DND-41 (cell line): ENCODE measurements at regions not wholly inside any gene's neighbourhood (a gene's known extent, or its start where the extent isn't known, plus 50 kb on each side); places are given as distances from the start of the nearest gene placed in this dataset.

Source experiments
- CTCF ChIP-seq: IDR thresholded peaks from 2 replicates; pipeline ENCODE4 v1.5.1; 2012; ENCODE audit warnings: borderline replicate concordance, low read length, moderate library complexity, mild to moderate bottlenecking; ENCODE audit not compliant: poor library complexity, severe bottlenecking; ENCODE audit errors: extremely low read depth
- EZH2 ChIP-seq: IDR thresholded peaks from 3 replicates; pipeline ENCODE4 v1.6.1; 2012; ENCODE audit warnings: borderline replicate concordance, low read depth, mild to moderate bottlenecking, moderate library complexity, low read length, inconsistent platforms; ENCODE audit not compliant: severe bottlenecking

DNA sequence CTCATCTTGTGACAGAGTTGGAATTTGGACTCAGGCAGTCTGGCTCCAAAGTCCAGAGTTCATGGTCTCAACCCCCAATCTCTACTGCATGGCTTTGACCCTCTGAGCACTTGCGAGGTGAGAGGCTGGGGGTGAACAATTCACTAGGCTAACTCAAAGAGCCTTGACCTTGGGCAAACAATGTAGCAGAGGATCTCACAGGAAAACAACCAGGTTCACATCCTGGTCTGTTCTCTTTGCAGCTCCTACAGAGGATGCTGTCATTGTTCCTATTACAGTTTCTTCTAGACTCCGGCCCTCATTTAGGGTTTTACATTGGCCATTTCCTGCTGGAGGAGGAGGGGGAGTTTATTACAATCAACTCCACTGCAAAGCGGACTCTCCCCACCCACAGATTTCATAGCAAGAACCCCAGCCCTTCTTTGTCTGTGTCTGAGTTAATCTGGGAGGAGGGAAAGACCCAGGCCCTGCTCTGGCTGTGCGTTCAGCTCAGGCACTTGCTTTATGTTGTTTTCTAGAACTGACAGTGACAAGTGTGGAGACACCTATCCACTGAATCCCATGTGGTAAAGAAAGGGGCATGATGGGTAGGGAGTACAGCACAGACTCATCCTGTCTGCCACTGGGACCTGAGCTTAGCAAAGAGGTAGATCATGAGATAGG, 101.6 kb downstream of the LBH start:
- TF ChIP-seq CTCF (no peak), EZH2 (no peak)
